HCT116 (cell line): ENCODE measurements at regions not wholly inside any gene's neighbourhood (a gene's known extent, or its start where the extent isn't known, plus 50 kb on each side); places are given as distances from the start of the nearest gene placed in this dataset.

Experiments
- ATAC-seq: fragments of 200-7000 bp; cut with Tn5 transposase; 2 replicates; pipeline ENCODE4 v1.9.1; 2020; ENCODE audit warnings: mild to moderate bottlenecking, moderate library complexity
- BruUV-seq: library from RNA; stranded (reverse); fragments of 400-500 nt; replicated peaks from 2 replicates; lab custom pipeline; 2021; lab: Mats Ljungman, UMichigan
- CTCF ChIA-PET: fragments of 300-600 bp; sonication (Branson Sonifier 250); formaldehyde crosslinking; loops from one replicate; lab custom pipeline; 2021; ENCODE audit warnings: antibody characterized with exemption; lab: Charles Lee
- POLR2A ChIA-PET: fragments of 300-600, 350-600 bp; sonication (Branson Sonifier 250); formaldehyde crosslinking; loops from one replicate; lab custom pipeline; 2021; ENCODE audit warnings: antibody characterized with exemption; lab: Charles Lee
- RAD21 ChIA-PET, 2 experiments: fragments of 300-600 bp; sonication (Branson Sonifier 250); formaldehyde crosslinking; loops; one replicate each; lab custom pipeline; 2023; ENCODE audit warnings: low total read pairs in 2 of 2; ENCODE audit not compliant: uncharacterized antibody in 2 of 2, unreplicated experiment in 2 of 2, low non-redundant PET in 1 of 2; lab: Charles Lee
- DNase-seq: peaks from one replicate; pipeline ENCODE4 v3.0.0-alpha.2; 2010; ENCODE audit warnings: low read depth, low spot score
- H2AFZ ChIP-seq: fragments of 200-600 bp; shearing (Covaris generic), sonication (generic); 2 replicates; pipeline ENCODE4 v1.6.1; 2017; ENCODE audit warnings: low read depth, mixed run types, mixed read lengths, antibody characterized with exemption, low read length; ENCODE audit not compliant: poor library complexity, severe bottlenecking
- H3K27ac ChIP-seq: 2 replicates; pipeline ENCODE4 v1.5.1; 2012; ENCODE audit warnings: low read depth, low read length
- H3K27me3 ChIP-seq: fragments of 200-600 bp; sonication (generic); 2 replicates; pipeline ENCODE4 v1.6.1; 2016; ENCODE audit warnings: mixed run types, low read length, mixed read lengths; ENCODE audit not compliant: insufficient read depth
- H3K36me3 ChIP-seq, 2 experiments: fragments of 200-500 bp in 1 of 2; fragments of 200-600 bp in 1 of 2; sonication (Bioruptor generic) in 1 of 2; sonication (generic) in 1 of 2; 2 replicates each; pipeline versions ENCODE4 v1.5.1 to v1.6.1; 2014 to 2016; ENCODE audit warnings: low read length in 2 of 2, inconsistent platforms in 1 of 2, mixed read lengths in 1 of 2, mixed run types in 1 of 2; ENCODE audit not compliant: insufficient read depth in 2 of 2, control insufficient read depth in 1 of 2
- H3K4me1 ChIP-seq, 2 experiments: fragments of 200-600 bp in 1 of 2; sonication (generic) in 1 of 2; 2 replicates each; pipeline versions ENCODE4 v1.5.1 to v1.6.1; 2012 to 2017; ENCODE audit warnings: low read length in 2 of 2, inconsistent platforms in 1 of 2, mild to moderate bottlenecking in 1 of 2, mixed read lengths in 1 of 2, mixed run types in 1 of 2, moderate library complexity in 1 of 2; ENCODE audit not compliant: insufficient read depth in 2 of 2, control insufficient read depth in 1 of 2
- H3K4me2 ChIP-seq: fragments of 200-600 bp; sonication (generic); 2 replicates; pipeline ENCODE4 v1.6.1; 2017; ENCODE audit warnings: mixed run types, low read length, mixed read lengths
- H3K4me3 ChIP-seq, 2 experiments: fragments of 200-600 bp in 1 of 2; sonication (generic) in 1 of 2; replicated peaks in 1 of 2; 2 replicates each; pipeline ENCODE4 v1.5.1; 2011 to 2016; ENCODE audit warnings: low read length in 2 of 2, control low read depth in 1 of 2, low read depth in 1 of 2, mild to moderate bottlenecking in 1 of 2, mixed read lengths in 1 of 2, mixed run types in 1 of 2
- H3K79me2 ChIP-seq: fragments of 200-600 bp; sonication (generic); 2 replicates; pipeline ENCODE4 v1.6.1; 2017; ENCODE audit warnings: mild to moderate bottlenecking, mixed run types, low read length, moderate library complexity, mixed read lengths; ENCODE audit not compliant: insufficient read depth
- H3K9ac ChIP-seq: fragments of 200-600 bp; sonication (generic); 2 replicates; pipeline ENCODE4 v1.6.1; 2016; ENCODE audit warnings: low read length, mixed read lengths
- H3K9me2 ChIP-seq: fragments of 200-600 bp; sonication (generic), shearing (Covaris generic); 2 replicates; pipeline ENCODE4 v1.6.1; 2017; ENCODE audit warnings: mixed run types, mild to moderate bottlenecking, moderate library complexity; ENCODE audit not compliant: insufficient read depth
- H3K9me3 ChIP-seq, 2 experiments: fragments of 200-500 bp in 1 of 2; fragments of 200-600 bp in 1 of 2; sonication (Bioruptor generic) in 1 of 2; sonication (generic) in 1 of 2; 2 replicates each; pipeline ENCODE4 v1.6.1; 2014 to 2017; ENCODE audit warnings: low read length in 2 of 2, mixed read lengths in 2 of 2, inconsistent platforms in 1 of 2, low read depth in 1 of 2, mild to moderate bottlenecking in 1 of 2, mixed run types in 1 of 2, moderate library complexity in 1 of 2; ENCODE audit not compliant: control insufficient read depth in 1 of 2, insufficient read depth in 1 of 2
- H4K20me1 ChIP-seq: fragments of 200-600 bp; sonication (generic), shearing (Covaris generic); 2 replicates; pipeline ENCODE4 v1.6.1; 2017; ENCODE audit warnings: mixed run types, mild to moderate bottlenecking, moderate library complexity; ENCODE audit not compliant: insufficient read depth
- CBX3 ChIP-seq: IDR thresholded peaks from 2 replicates; pipeline ENCODE4 v1.6.1; 2012; ENCODE audit warnings: low read depth
- EGR1 ChIP-seq: IDR thresholded peaks from 2 replicates; pipeline ENCODE4 v1.6.1; 2012; ENCODE audit warnings: low read depth
- EZH2 ChIP-seq: fragments of 200-600 bp; sonication (generic); IDR thresholded peaks from 2 replicates; pipeline ENCODE4 v1.6.1; 2017; ENCODE audit warnings: antibody characterized with exemption, mixed run types
- EZH2phosphoT487 ChIP-seq: fragments of 200-600 bp; IDR thresholded peaks from 2 replicates; pipeline ENCODE4 v1.6.1; 2018; ENCODE audit warnings: antibody characterized with exemption, borderline replicate concordance
- FOSL1 ChIP-seq: IDR thresholded peaks from 2 replicates; pipeline ENCODE4 v1.6.1; 2012; ENCODE audit warnings: low read depth
- POLR2A ChIP-seq: IDR thresholded peaks from 2 replicates; pipeline ENCODE4 v1.7.0; 2011; ENCODE audit warnings: borderline replicate concordance; ENCODE audit not compliant: insufficient read depth, insufficient read length; ENCODE audit errors: extremely low read depth
- POLR2AphosphoS5 ChIP-seq: IDR thresholded peaks from 2 replicates; pipeline ENCODE4 v1.6.1; 2011; ENCODE audit warnings: mild to moderate bottlenecking, low read depth, low read length, moderate library complexity
- SP1 ChIP-seq: IDR thresholded peaks from 2 replicates; pipeline ENCODE4 v1.6.1; 2012; ENCODE audit warnings: low read depth
- SRF ChIP-seq: IDR thresholded peaks from 2 replicates; pipeline ENCODE4 v1.6.1; 2012; ENCODE audit warnings: low read depth
- TCF7L2 ChIP-seq: IDR thresholded peaks from 2 replicates; pipeline ENCODE4 v1.7.0; 2011; ENCODE audit warnings: borderline replicate concordance, inconsistent platforms; ENCODE audit not compliant: insufficient read depth, insufficient read length; ENCODE audit errors: extremely low read depth
- YY1 ChIP-seq: IDR thresholded peaks from 2 replicates; pipeline ENCODE4 v1.6.1; 2011; ENCODE audit warnings: low read length, low read depth, moderate library complexity, mild to moderate bottlenecking; ENCODE audit not compliant: insufficient replicate concordance; ENCODE audit errors: extremely low read depth
- ZFX ChIP-seq: fragments of 450-650 bp; IDR thresholded peaks from 2 replicates; pipeline ENCODE4 v1.6.1; 2017
- ZNF274 ChIP-seq: fragments of 200-500 bp; sonication (Bioruptor generic); IDR thresholded peaks from 2 replicates; pipeline ENCODE4 v1.6.1; 2014; ENCODE audit warnings: mild to moderate bottlenecking, low read depth, low read length, inconsistent platforms
- intact Hi-C: fragments of 100-400 bp; cut with micrococcal nuclease; formaldehyde crosslinking; loops from 2 replicates; pipeline ENCODE4 v1.10.0; 2022
- TF ChIP-seq, protein P1 (sequence below), 3 experiments: fragments of 200-600 bp in 1 of 3; sonication (generic) in 1 of 3; IDR thresholded peaks in 2 of 3; conservative IDR thresholded peaks in 1 of 3; 2 replicates each; pipeline ENCODE4 v1.5.1; 2012 to 2017; ENCODE audit warnings: low read depth in 2 of 3, low read length in 2 of 3, antibody characterized with exemption in 1 of 3, borderline replicate concordance in 1 of 3, control low read depth in 1 of 3, mild to moderate bottlenecking in 1 of 3, mixed read lengths in 1 of 3, mixed run types in 1 of 3, moderate library complexity in 1 of 3; ENCODE audit not compliant: insufficient read depth in 1 of 3
- TF ChIP-seq, protein P2 (sequence below): IDR thresholded peaks from 2 replicates; pipeline ENCODE4 v1.6.1; 2012
- TF ChIP-seq, protein P3 (sequence below): IDR thresholded peaks from 2 replicates; pipeline ENCODE4 v1.6.1; 2012

DNA sequence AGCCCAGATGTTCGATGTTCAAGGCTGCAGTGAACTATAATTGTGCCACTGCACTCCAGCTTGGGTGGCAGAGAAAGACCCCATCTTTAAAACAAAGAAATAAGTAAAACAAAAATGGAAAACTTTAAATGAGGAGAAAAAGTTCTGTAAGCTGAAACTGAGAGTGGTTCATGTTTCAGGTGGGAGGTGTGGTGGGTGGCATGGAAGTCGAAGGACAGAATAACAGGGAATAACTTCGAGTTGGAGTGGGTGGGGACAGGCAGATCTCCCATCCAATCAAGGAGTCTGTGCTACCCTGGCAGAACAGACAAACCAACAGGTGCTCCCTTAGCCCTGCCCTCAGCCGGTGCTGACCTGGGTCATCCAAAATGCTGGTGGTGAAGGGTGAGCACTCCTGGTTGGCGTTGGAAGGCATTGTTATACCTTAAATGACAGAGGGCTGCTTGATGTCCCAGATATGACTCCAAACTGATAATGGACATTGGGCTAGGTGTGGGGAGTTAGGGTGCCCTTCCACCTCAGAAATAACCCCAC is 328.4 kb downstream of the DYSF start:
- peaks cover 12 to 33% of the 10 kb centered on the region in 2 experiments for H3K4me1 ChIP-seq
- ChIA-PET CTCF (no interaction called here), RAD21 (no interaction called here), POLR2A (no interaction called here)
- no peak overlapping the region for H3K4me3 ChIP-seq
- no peak for DNase-seq
- H3K27me3 ChIP-seq = no peaks in the 10 kb centered on the region
- no peak for TF ChIP-seq POLR2AphosphoS5
- TF ChIP-seq YY1 = no peak
- TF ChIP-seq TCF7L2 = no peak
- TF ChIP-seq SP1 = no peak
- no peak for TF ChIP-seq EZH2phosphoT487
- TF ChIP-seq, protein P1, sequence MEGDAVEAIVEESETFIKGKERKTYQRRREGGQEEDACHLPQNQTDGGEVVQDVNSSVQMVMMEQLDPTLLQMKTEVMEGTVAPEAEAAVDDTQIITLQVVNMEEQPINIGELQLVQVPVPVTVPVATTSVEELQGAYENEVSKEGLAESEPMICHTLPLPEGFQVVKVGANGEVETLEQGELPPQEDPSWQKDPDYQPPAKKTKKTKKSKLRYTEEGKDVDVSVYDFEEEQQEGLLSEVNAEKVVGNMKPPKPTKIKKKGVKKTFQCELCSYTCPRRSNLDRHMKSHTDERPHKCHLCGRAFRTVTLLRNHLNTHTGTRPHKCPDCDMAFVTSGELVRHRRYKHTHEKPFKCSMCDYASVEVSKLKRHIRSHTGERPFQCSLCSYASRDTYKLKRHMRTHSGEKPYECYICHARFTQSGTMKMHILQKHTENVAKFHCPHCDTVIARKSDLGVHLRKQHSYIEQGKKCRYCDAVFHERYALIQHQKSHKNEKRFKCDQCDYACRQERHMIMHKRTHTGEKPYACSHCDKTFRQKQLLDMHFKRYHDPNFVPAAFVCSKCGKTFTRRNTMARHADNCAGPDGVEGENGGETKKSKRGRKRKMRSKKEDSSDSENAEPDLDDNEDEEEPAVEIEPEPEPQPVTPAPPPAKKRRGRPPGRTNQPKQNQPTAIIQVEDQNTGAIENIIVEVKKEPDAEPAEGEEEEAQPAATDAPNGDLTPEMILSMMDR (IDR thresholded peaks at IDR 0.05 in 2 of 3, conservative IDR thresholded peaks at IDR 0.05 in 1 of 3; ENCODE audit: borderline replicate concordance in 1 of 3, insufficient read depth in 1 of 3, low read depth in 2 of 3, low read length in 2 of 3) = no peak
- TF ChIP-seq ZFX = no peak
- TF ChIP-seq CBX3 = no peak
- TF ChIP-seq EZH2 = no peak
- TF ChIP-seq POLR2A = no peak
- TF ChIP-seq, protein P2, sequence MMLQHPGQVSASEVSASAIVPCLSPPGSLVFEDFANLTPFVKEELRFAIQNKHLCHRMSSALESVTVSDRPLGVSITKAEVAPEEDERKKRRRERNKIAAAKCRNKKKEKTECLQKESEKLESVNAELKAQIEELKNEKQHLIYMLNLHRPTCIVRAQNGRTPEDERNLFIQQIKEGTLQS = no peak
- TF ChIP-seq, protein P3, sequence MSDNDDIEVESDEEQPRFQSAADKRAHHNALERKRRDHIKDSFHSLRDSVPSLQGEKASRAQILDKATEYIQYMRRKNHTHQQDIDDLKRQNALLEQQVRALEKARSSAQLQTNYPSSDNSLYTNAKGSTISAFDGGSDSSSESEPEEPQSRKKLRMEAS = no peak
- TF ChIP-seq ZNF274 = no peak
- TF ChIP-seq EGR1 = no peak
- TF ChIP-seq SRF = no peak
- no peak for TF ChIP-seq FOSL1
- no peak overlapping the region for H3K4me2 ChIP-seq
- BruUV-seq = no TSS peak
- H3K36me3 ChIP-seq = no peaks in the 10 kb centered on the region
- H2AFZ ChIP-seq = no peak overlapping the region
- intact Hi-C loops = no loop called here
- no peaks in the 10 kb centered on the region for H3K9me2 ChIP-seq
- no peaks in the 10 kb centered on the region for H3K9me3 ChIP-seq
- no peaks in the 10 kb centered on the region for H4K20me1 ChIP-seq
- no peak for ATAC-seq
- no peaks in the 10 kb centered on the region for H3K79me2 ChIP-seq
- no peak overlapping the region for H3K9ac ChIP-seq
- no peak overlapping the region for H3K27ac ChIP-seq
